ENCODE measurements at regions not wholly inside any gene's neighbourhood (a gene's known extent, or its start where the extent isn't known, plus 50 kb on each side); places are given as distances from the start of the nearest gene placed in this dataset.

DNA sequence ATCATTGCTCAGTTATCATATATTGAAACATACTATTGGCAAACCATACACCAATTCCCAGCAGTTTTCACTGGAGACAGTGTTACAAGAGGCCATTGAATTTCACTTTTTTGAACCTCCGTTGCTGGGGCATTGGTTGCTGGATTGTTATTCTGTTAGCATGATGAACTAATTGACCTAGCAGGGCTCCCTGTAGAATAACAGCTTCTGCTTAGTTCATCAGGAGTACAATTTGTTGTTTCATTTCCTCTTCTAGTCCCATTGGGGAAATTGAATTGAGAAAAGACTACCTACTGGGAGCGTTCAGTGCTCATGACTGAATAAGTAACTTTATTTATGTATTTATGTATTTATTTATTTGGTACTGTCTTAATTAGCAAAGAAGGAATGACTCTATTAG is 151.6 kb downstream of the SLIT2 start:
- Histone ChIP-seq H3K27ac (ENCODE audit: low read depth, low read length) (no peak overlapping the region), H3K9me3 (ENCODE audit: control insufficient read depth, insufficient read depth, low read length) (no peaks in the 10 kb centered on the region), H3K4me3 (ENCODE audit: low read depth, low read length) (no peak overlapping the region), H3K9ac (ENCODE audit: low read depth, low read length) (no peak overlapping the region), H3K36me3 (ENCODE audit: control insufficient read depth, insufficient read depth, low read length) (no peaks in the 10 kb centered on the region), H3K27me3 (ENCODE audit: control insufficient read depth, insufficient read depth, low read length) (no peaks in the 10 kb centered on the region), H3K4me1 (ENCODE audit: control insufficient read depth, insufficient read depth, low read length) (no peaks in the 10 kb centered on the region)

DNA sequence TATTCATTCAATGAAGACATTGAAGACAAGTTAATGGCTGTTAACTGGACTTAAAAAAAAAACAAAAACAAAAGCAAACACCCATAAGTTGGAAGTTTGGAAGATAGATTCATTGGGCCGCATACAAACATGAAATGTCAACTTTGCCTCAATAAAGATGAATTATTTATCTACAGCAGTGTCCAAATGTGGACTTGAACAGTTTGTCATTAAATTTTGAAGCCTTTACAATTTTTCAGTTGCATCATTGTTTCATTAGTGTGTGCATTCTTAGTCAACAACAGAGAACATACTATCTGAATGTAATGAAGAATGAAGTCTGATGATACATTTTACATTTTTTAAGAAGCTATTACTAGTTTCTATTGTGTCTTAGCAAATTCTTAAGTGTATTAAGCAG is 152.1 kb downstream of the SLIT2 start:
- no peaks in the 10 kb centered on the region for H3K36me3 ChIP-seq (ENCODE audit: control insufficient read depth, insufficient read depth, low read length)
- no peaks in the 10 kb centered on the region for H3K9me3 ChIP-seq (ENCODE audit: control insufficient read depth, insufficient read depth, low read length)
- no peak overlapping the region for H3K4me3 ChIP-seq (ENCODE audit: low read depth, low read length)
- no peaks in the 10 kb centered on the region for H3K27me3 ChIP-seq (ENCODE audit: control insufficient read depth, insufficient read depth, low read length)
- no peak overlapping the region for H3K9ac ChIP-seq (ENCODE audit: low read depth, low read length)
- no peaks in the 10 kb centered on the region for H3K4me1 ChIP-seq (ENCODE audit: control insufficient read depth, insufficient read depth, low read length)
- H3K27ac ChIP-seq (ENCODE audit: low read depth, low read length) = no peak overlapping the region

DNA sequence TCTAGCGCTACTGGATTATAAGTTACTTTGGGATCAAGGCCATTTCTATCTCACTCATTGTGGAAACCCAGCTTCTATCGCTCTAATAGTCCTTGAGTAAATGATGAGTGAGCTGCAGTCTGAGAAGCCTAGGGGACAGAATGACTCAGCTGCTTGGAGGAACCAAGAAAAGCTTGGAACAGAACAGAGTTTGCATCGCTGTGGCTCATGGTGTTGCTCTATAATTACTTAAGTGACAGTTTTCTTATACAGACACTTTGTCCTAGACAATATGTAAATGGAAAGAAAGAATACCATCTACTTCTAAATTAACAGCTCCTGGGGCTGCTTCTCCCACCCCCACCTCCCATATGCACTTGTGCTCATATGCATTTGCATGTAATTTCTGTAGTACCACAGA is 156.9 kb downstream of the SLIT2 start:
- Histone ChIP-seq H3K4me1 (ENCODE audit: control insufficient read depth, insufficient read depth, low read length) (no peaks in the 10 kb centered on the region), H3K27me3 (ENCODE audit: control insufficient read depth, insufficient read depth, low read length) (no peaks in the 10 kb centered on the region), H3K27ac (ENCODE audit: low read depth, low read length) (no peak overlapping the region), H3K9me3 (ENCODE audit: control insufficient read depth, insufficient read depth, low read length) (no peaks in the 10 kb centered on the region), H3K36me3 (ENCODE audit: control insufficient read depth, insufficient read depth, low read length) (no peaks in the 10 kb centered on the region), H3K9ac (ENCODE audit: low read depth, low read length) (no peak overlapping the region), H3K4me3 (ENCODE audit: low read depth, low read length) (no peak overlapping the region)

DNA sequence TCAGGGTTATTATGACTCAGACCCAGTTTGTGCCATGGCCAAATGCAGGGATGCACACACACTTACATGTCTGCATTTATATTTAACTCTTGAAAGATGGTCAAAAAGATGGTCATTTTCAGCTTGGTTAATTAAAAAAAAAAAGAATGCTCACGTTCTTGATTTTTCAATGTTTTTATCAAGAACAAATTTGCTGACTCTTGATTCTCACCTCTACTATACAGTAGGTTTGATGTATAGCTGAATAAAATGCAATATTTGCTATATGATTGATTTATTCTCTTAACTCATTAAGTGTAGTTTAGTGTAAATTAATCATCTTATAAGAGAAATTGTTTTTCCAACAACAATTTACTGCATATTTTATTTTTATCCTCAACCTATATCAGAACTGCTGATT is 160.4 kb downstream of the SLIT2 start:
- Histone ChIP-seq H3K4me1 (ENCODE audit: control insufficient read depth, insufficient read depth, low read length) (no peaks in the 10 kb centered on the region), H3K27me3 (ENCODE audit: control insufficient read depth, insufficient read depth, low read length) (no peaks in the 10 kb centered on the region), H3K4me3 (ENCODE audit: low read depth, low read length) (no peak overlapping the region), H3K9me3 (ENCODE audit: control insufficient read depth, insufficient read depth, low read length) (no peaks in the 10 kb centered on the region), H3K9ac (ENCODE audit: low read depth, low read length) (no peak overlapping the region), H3K36me3 (ENCODE audit: control insufficient read depth, insufficient read depth, low read length) (no peaks in the 10 kb centered on the region), H3K27ac (ENCODE audit: low read depth, low read length) (no peak overlapping the region)

DNA sequence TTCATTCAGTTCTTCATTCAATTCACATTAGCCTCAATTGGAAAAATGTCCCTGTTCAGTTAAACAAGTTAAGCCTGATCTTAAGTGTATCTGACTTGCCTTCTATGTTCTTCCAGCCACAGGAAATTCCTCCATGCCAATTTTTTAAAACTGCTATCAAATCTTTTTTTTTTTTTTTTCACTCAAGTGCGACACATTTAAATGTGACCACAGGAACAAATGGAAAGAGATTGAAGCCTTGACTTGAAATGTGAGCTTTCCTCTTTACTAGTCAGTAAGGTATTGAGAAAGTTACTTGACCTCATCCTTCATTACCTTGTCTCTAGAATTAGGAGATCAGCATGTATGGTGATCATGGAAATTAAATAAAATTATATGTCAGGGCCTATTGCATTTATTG is 165.1 kb downstream of the SLIT2 start:
- H3K9ac ChIP-seq (ENCODE audit: low read depth, low read length) = no peak overlapping the region
- no peak overlapping the region for H3K4me3 ChIP-seq (ENCODE audit: low read depth, low read length)
- no peak overlapping the region for H3K27ac ChIP-seq (ENCODE audit: low read depth, low read length)
- H3K9me3 ChIP-seq (ENCODE audit: control insufficient read depth, insufficient read depth, low read length) = no peaks in the 10 kb centered on the region
- no peaks in the 10 kb centered on the region for H3K36me3 ChIP-seq (ENCODE audit: control insufficient read depth, insufficient read depth, low read length)
- no peaks in the 10 kb centered on the region for H3K4me1 ChIP-seq (ENCODE audit: control insufficient read depth, insufficient read depth, low read length)
- H3K27me3 ChIP-seq (ENCODE audit: control insufficient read depth, insufficient read depth, low read length) = no peaks in the 10 kb centered on the region

DNA sequence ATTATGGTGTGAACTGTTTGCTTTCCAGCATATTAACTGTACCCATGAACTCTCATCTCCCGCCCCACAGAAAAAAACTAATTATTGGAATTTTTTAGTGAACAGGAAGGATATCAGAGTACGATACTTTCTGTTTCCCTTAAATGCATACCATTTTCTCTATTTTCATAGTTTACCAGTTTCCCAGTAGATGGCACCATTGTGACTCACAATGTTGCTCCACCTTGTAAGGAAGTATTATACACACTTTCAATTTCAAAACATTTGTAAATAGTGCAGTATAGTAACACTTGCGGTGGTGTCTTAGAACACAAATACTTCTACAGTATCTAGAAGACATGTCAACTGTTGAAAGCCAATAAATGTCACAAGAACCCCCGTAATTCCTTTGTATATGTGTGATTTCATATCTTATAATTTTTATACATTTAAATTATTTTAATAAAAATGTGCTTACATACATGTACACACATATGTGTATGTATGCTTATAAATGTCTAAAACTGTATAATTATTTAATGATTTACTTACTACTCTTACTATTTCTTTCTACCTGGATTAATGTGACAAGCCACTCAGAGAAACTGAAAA is 167.3 kb downstream of the SLIT2 start:
- no peak overlapping the region for H3K4me3 ChIP-seq (ENCODE audit: low read depth, low read length)
- H3K9me3 ChIP-seq (ENCODE audit: control insufficient read depth, insufficient read depth, low read length) = no peaks in the 10 kb centered on the region
- no peak overlapping the region for H3K9ac ChIP-seq (ENCODE audit: low read depth, low read length)
- no peaks in the 10 kb centered on the region for H3K36me3 ChIP-seq (ENCODE audit: control insufficient read depth, insufficient read depth, low read length)
- no peaks in the 10 kb centered on the region for H3K27me3 ChIP-seq (ENCODE audit: control insufficient read depth, insufficient read depth, low read length)
- no peak overlapping the region for H3K27ac ChIP-seq (ENCODE audit: low read depth, low read length)
- H3K4me1 ChIP-seq (ENCODE audit: control insufficient read depth, insufficient read depth, low read length) = no peaks in the 10 kb centered on the region

DNA sequence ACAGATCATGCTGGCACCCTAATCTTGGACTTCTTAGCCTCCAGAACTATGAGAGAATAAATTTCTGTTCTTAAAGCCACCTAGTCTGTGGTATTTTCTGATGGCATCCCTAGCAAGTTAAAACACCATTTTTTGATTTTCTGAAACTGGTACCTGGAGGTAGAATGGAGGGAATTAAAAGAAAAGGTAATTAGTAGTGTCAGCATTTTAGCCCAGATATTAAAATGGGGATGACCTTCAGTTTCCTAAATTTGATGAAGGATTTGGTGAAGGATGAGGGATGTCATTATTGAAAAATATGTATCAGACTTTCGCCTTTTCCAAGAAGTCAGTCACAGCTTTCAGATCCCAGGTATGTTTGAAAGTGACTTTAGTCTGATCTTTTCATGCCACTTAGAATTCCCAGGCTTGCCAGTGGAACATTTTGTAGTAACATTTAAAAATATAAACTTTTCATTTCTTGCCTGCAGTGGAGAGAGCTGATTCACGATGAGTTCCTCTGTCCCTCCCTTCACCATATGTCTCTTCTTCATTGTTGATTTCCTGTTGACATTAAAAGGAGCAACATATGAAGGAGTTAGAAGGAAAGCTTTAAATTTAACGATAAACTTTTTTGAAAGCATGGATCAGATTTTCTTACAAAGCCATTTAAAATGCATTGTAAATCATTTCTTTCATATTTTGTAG is 169.4 kb downstream of the SLIT2 start:
- Histone ChIP-seq H3K27ac (ENCODE audit: low read depth, low read length) (no peak overlapping the region), H3K4me3 (ENCODE audit: low read depth, low read length) (no peak overlapping the region), H3K36me3 (ENCODE audit: control insufficient read depth, insufficient read depth, low read length) (no peaks in the 10 kb centered on the region), H3K9me3 (ENCODE audit: control insufficient read depth, insufficient read depth, low read length) (no peaks in the 10 kb centered on the region), H3K4me1 (ENCODE audit: control insufficient read depth, insufficient read depth, low read length) (no peaks in the 10 kb centered on the region), H3K9ac (ENCODE audit: low read depth, low read length) (no peak overlapping the region), H3K27me3 (ENCODE audit: control insufficient read depth, insufficient read depth, low read length) (no peaks in the 10 kb centered on the region)

DNA sequence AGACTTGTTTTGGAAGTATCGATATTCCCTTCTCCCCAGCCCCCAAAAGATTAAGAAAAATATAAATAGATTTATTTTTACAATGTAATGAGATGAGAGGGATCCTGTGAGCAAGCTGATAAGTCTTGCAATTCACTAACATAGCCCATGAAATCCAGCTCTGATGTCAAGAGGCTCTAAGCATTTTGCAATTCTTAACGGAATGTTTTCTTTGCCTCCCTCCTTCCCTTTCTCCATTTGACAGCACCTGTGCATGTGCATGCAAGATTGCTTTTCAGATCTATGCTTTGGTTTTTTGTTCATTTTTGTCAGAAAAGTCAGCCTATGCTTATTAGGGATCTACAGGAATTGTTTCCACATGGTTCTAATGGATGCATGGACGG is 169.9 kb downstream of the SLIT2 start:
- Histone ChIP-seq H3K4me3 (ENCODE audit: low read depth, low read length) (no peak overlapping the region), H3K27me3 (ENCODE audit: control insufficient read depth, insufficient read depth, low read length) (no peaks in the 10 kb centered on the region), H3K4me1 (ENCODE audit: control insufficient read depth, insufficient read depth, low read length) (no peaks in the 10 kb centered on the region), H3K9me3 (ENCODE audit: control insufficient read depth, insufficient read depth, low read length) (no peaks in the 10 kb centered on the region), H3K9ac (ENCODE audit: low read depth, low read length) (no peak overlapping the region), H3K36me3 (ENCODE audit: control insufficient read depth, insufficient read depth, low read length) (no peaks in the 10 kb centered on the region), H3K27ac (ENCODE audit: low read depth, low read length) (no peak overlapping the region)

DNA sequence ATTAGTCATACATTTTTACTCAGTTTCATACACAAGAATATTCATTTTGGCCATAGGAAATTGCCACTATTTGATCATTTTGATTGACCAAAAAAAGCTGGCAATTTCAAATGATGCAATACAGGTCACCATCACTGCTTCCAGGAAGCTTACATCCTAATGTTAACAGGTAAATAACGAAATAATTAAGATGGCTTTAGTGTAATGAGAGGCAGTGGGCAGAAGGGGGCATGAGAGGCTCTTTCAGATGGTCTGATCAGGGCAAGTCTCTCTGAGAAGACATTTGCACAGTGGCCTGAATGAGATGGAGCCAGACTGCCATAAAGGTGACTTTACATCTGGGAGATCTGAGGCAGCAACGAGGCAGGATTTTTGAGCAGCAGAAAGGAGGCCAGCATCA is 170.7 kb downstream of the SLIT2 start:
- Histone ChIP-seq H3K36me3 (ENCODE audit: control insufficient read depth, insufficient read depth, low read length) (no peaks in the 10 kb centered on the region), H3K9me3 (ENCODE audit: control insufficient read depth, insufficient read depth, low read length) (no peaks in the 10 kb centered on the region), H3K9ac (ENCODE audit: low read depth, low read length) (no peak overlapping the region), H3K4me3 (ENCODE audit: low read depth, low read length) (no peak overlapping the region), H3K27ac (ENCODE audit: low read depth, low read length) (no peak overlapping the region), H3K27me3 (ENCODE audit: control insufficient read depth, insufficient read depth, low read length) (no peaks in the 10 kb centered on the region), H3K4me1 (ENCODE audit: control insufficient read depth, insufficient read depth, low read length) (no peaks in the 10 kb centered on the region)

DNA sequence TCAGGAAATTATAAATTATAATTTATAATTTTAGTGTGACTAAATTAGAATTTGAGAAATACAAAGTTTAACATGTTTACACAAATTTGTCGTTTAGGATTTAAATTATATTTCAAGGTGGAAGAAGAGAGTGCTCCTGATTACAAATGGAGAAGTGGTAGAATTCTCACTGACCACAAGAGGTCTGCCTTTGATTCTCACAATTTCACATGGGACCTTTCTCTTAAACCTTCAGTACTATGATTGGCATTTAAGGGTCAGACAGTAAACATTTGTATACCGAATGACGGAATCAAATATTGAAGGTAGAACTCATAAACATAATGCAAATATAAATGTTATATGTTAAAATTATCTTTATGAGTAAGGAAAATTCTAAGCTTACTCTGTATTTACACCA is 171.7 kb downstream of the SLIT2 start:
- no peak overlapping the region for H3K27ac ChIP-seq (ENCODE audit: low read depth, low read length)
- no peaks in the 10 kb centered on the region for H3K27me3 ChIP-seq (ENCODE audit: control insufficient read depth, insufficient read depth, low read length)
- no peaks in the 10 kb centered on the region for H3K4me1 ChIP-seq (ENCODE audit: control insufficient read depth, insufficient read depth, low read length)
- no peak overlapping the region for H3K9ac ChIP-seq (ENCODE audit: low read depth, low read length)
- H3K9me3 ChIP-seq (ENCODE audit: control insufficient read depth, insufficient read depth, low read length) = no peaks in the 10 kb centered on the region
- no peak overlapping the region for H3K4me3 ChIP-seq (ENCODE audit: low read depth, low read length)
- H3K36me3 ChIP-seq (ENCODE audit: control insufficient read depth, insufficient read depth, low read length) = no peaks in the 10 kb centered on the region

DNA sequence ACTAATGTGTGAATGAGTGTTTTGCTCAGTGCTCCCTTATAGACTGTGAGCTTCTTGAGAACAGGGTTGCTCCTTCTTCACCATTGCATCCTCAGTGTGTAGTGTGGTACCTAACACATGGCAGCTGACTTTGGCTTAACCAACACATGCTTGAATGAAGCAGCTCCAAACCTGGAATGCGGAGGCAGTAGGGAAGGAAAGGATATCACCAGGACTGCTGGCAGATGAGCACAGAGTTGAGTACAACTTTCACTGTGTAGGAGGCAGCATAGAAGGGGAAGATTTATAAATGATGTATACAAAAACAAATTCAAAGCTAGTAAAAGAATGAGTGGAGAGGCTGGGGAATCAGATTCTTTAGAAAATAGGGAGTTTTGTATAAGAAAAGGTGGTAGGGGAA is 174.3 kb downstream of the SLIT2 start:
- Histone ChIP-seq H3K27ac (ENCODE audit: low read depth, low read length) (no peak overlapping the region), H3K9me3 (ENCODE audit: control insufficient read depth, insufficient read depth, low read length) (no peaks in the 10 kb centered on the region), H3K27me3 (ENCODE audit: control insufficient read depth, insufficient read depth, low read length) (no peaks in the 10 kb centered on the region), H3K4me1 (ENCODE audit: control insufficient read depth, insufficient read depth, low read length) (no peaks in the 10 kb centered on the region), H3K4me3 (ENCODE audit: low read depth, low read length) (no peak overlapping the region), H3K36me3 (ENCODE audit: control insufficient read depth, insufficient read depth, low read length) (no peaks in the 10 kb centered on the region), H3K9ac (ENCODE audit: low read depth, low read length) (no peak overlapping the region)
